DMS79 treated with DMSO at 0.1 percent for 48 hours (cell line): ENCODE measurements at regions not wholly inside any gene's neighbourhood (a gene's known extent, or its start where the extent isn't known, plus 50 kb on each side); places are given as distances from the start of the nearest gene placed in this dataset.

Experiments used
- DNase-seq: peaks from one replicate; lab custom pipeline; 2025; lab: John Stamatoyannopoulos, UW

- DNase-seq: no peak
Measured at GRCh38 chr16:65543781-65544740, 422.2 kb upstream of the CDH11 start.

DNA sequence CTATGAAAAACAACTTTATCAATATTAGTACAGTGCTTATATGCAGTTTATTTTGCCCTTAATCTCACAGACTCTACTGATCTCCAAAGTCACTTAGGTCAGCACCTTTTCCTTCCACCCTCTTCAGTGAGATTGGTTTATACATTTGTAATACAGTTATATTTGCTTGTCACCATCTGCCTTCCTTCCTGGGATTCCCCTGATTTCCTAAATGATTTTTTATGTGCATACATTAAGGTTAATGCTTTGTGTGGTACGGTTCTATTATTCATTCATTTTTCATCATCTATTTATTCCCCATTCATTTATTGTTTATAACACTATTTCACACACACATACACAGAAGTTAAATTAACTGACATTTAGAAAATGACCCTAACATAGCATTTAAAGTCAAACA lies 419.8 kb upstream of the CDH11 start:
- DNase-seq: no peak

GRCh38 chr16:65540901-65541300 lies 419.0 kb upstream of the CDH11 start:
- no peak for DNase-seq

DNA sequence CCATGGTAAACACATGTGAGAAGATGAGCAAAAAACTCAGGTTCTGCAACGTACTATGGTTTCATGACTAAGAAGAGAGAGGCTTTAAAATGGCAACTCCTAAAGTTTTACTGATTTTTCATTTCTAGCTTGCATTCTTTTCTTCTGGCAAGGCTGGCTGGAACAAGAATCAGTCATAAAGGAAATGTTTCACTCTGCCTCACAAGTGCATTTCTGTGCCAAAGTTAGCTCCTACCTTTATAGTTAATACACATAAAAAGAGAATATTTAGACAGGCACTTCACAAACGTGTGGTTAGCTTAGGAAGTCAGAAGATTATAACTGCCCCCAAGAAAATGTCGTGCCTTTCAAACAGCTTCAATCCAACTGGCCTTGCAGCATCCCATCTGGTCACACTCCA lies 417.1 kb upstream of the CDH11 start:
- DNase-seq: no peak

GRCh38 chr16:65537336-65537735 lies 415.5 kb upstream of the CDH11 start:
- DNase-seq: no peak

GRCh38 chr16:65534121-65534528 lies 412.3 kb upstream of the CDH11 start:
- no peak for DNase-seq

DNA sequence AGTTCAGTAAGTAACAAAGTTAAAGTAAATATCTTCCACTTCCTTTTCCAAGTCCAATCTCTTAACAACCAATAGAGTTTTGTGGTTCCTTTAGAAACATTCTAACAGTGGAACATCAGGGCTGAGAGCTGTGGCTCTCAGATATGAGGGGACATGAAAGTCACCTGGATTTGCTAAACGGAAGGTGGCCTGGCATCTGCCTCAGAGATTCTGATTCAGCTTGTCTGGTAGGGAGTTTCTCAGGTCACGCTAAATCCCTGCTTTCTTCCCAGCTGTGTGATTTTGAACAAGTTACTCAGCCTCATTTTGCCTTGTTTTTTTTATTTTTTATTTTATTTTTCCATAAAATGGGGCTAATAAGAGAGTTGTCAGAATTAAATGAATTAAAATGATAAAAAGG lies 411.0 kb upstream of the CDH11 start:
- no peak for DNase-seq

- no peak for DNase-seq
Measured at GRCh38 chr16:65532258-65532657, 410.4 kb upstream of the CDH11 start.

DNA sequence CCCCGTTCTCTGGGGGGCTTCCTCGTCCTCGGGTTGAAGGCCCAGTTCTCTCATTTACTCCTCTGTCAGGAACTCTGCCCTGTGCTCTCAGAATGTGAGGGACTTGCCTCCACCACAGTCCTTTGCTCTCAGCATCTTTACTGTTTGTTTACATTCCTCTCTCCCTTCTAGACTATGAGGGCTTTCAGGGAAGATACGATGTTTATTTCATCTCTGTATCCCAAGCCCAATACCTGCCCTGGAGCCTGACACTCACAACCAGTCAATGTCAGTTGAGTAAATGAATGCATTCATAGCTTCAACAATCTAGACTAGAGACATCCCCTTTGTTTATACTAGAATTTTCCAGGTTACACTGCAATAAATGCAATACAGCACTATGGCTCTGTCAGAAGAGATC lies 409.6 kb upstream of the CDH11 start:
- DNase-seq: no peak

DNA sequence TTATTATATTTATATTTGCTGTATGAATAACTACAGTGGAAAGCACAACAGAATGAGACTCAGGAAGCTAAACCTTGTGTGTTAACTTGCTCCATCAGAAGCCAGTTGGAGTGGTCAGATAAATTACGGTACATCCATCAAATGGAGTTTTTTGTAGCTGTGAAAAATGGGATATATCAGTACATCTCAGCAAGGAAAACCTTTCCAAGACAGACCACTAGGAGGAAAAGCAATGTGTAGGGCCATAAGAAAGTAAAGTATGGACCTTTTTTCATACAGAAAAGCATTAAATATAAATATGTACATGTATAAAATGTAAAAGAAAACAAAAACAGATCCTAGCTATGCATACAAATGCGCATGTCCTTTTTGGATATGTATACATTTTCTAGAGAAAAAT lies 403.8 kb upstream of the CDH11 start:
- DNase-seq: no peak

- no peak for DNase-seq
Measured at GRCh38 chr16:65524997-65525396, 403.1 kb upstream of the CDH11 start.

DNA sequence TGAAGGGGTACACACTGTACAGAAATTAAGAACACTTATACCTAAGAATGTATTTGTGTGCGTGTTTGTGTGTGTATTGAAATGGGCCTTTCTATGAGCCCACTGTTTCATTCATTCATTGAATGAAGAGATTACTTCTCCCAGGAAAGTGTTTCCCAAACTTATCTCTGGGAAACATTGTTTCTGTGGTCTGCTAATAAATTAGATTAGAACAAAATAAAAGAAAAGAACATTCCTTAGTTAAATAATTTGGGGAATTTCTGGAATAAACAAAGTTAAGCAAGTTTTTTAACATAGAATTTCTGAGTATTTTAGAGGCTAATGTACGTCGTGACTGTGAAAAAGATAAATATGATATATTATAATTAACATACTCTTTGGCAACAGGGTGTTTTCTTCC lies 402.4 kb upstream of the CDH11 start:
- no peak for DNase-seq

DNA sequence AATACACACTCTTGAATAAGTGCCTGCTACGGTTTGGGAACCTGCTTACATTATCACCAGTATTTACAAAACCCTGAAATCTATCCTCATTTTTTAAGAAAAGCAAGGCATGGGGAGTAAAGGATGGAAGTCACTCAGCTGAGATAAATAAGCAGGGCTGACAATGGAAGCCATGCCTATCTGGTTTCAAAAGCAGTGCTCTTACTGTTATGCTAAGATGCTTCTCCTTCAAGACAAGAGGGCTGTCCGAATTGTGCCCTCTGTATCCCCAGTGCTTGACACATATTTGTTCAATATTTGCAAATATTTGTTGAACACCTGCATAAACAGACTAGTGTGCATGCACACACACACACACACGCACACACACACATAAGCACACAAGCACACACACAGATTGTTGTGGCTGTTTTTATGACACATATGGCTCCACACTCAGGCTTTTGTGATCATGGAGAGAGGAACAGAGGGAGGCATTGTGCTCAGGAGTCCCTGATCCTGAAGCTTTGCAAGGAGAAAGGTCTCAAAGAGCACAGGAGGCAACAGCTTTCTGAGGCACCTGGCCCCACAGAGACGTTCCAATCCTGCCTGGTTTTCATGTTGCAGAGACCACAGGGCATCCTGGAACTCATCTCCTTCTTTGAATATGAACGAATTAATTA lies 401.6 kb upstream of the CDH11 start:
- no peak for DNase-seq

DNA sequence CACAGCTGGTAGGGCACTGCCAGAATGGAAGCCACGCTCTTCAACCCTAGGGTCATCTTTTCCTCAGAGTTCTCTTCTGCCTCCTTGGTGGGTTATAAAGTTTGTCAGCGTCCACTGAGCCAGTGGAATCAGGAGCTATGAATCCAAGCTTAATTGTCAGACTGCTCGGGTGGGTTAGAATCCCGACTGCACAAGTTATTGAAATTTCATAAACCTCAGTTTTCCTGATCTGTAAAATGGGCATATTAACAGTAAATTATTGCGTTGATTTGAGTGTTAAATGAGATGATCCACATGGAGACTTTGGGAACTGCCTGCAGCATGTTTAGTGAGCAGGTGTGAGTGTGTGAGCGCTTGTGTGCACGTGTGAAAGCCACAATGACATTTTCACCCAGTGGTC lies 400.5 kb upstream of the CDH11 start:
- no peak for DNase-seq

GRCh38 chr16:65521633-65522328 lies 399.9 kb upstream of the CDH11 start:
- DNase-seq: no peak

- no peak for DNase-seq
Measured at GRCh38 chr16:65519402-65519801, 397.5 kb upstream of the CDH11 start.

DNA sequence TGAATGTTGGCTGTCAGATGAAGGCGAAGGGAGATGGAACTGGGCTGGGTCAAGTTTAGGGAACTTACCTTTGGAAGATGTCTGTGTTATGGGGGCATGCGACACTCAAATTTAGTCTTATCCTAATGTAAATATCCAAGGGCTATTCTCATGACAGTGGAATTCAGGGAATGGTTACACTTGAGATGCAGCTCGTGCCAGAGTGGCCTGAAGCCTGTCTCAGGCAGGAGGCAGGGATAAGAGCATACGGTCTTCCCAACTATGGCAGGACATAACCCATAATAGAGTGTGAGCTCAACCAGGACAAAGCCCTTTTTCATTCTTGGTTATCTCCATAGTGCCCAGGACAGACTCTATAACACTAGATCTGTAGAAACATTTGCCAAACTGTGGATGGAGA lies 393.3 kb upstream of the CDH11 start:
- no peak for DNase-seq

- no peak for DNase-seq
Measured at GRCh38 chr16:65510850-65511249, 389.0 kb upstream of the CDH11 start.

DNA sequence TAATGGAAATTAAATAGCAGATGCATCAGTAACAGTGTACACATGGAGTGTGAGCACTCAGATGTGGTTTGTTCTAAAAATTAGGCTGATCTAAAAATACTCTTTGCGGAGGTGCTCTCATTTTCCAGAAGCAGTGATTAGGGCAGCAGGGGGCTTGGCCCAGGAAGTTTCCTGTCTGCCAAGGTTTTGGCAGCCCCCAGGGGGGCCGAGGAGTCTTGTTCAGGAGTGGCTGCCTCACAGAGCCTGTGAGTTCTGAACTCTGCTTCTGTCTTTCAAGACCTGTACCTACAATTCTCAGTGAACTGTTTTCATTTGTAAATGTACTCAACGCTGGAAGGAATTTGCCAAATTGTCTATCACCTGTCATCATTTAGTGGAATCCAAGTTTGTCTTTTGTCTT lies 388.4 kb upstream of the CDH11 start:
- DNase-seq: no peak

DNA sequence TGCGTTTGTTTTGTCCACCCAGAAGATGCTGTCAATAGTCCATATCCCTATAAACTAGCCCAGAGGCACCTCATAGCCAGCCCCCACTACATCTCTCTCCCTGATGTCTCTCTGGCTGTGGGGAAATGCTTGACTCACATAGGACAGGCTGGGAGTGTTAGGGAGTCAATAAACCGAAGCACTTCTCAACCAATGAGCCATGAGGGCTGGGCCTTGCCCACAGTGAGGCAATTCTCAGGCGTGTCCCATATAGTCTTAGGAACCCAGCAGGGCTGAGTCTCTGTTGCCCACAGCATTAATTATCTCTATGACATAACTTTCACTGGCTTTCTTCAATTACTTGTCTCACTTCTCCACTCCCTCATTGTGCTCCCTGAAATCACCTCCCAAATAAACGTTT lies 387.3 kb upstream of the CDH11 start:
- DNase-seq: no peak

DNA sequence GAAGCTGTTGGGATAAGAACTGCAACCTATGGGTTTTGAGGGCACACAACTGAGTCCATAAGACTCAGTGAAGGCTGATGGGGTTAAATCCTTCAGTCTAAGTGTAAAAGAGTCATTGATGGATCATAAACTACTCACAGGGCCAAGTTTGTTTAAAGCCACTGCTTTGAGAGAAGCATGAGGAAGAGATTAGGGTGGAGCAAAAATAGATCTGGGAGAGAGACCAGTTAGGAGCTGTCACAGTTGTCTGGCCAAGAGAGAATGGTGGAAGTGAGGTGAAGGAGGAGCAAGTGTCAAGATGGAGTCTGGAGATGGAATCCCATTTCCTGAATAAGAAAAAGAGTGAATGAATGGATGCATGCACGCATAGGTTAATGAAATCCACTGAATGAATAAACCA lies 379.1 kb upstream of the CDH11 start:
- no peak for DNase-seq

- no peak for DNase-seq
Measured at GRCh38 chr16:65500007-65500406, 378.1 kb upstream of the CDH11 start.

DNA sequence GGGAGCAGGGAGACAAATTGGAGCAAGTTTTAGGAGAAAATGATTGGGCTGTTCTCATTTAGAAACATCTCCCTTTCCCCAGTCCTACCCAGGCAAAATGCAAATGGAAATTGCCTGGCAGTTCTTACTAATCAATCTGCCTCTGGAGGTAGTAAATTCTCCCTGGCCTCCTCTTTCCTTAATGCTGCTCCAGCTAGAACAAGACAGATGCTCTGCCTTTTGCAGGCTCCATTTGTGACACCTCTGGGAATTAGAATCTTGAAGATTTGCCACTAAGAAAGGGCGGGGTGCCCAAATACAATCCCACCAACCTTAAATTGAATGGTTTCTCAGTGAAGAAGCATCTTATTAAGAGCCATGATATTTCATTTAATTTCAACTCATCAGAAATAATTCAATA lies 377.7 kb upstream of the CDH11 start:
- no peak for DNase-seq
